Fibroblast of the aortic adventitia (primary cell): ENCODE measurements at regions not wholly inside any gene's neighbourhood (a gene's known extent, or its start where the extent isn't known, plus 50 kb on each side); places are given as distances from the start of the nearest gene placed in this dataset.

Source experiments
- DNase-seq: peaks from one replicate; pipeline ENCODE4 v3.0.0-alpha.2; 2010; ENCODE audit warnings: low read depth
- H3K4me3 ChIP-seq: 2 replicates; pipeline ENCODE4 v1.5.1; 2011; ENCODE audit warnings: low read depth, mild to moderate bottlenecking, control low read depth, low read length, moderate library complexity
- CTCF ChIP-seq: IDR thresholded peaks from 2 replicates; pipeline ENCODE4 v1.5.1; 2011; ENCODE audit warnings: mild to moderate bottlenecking, low read length, control low read depth, inconsistent platforms; ENCODE audit not compliant: insufficient read depth

GRCh38 chr4:123105026-123105420, 182.6 kb upstream of the NUDT6 start:
- DNase-seq, result no peak
- TF ChIP-seq CTCF, result no peak

GRCh38 chr4:123106747-123107146, 184.3 kb upstream of the NUDT6 start:
- TF ChIP-seq CTCF, result no peak

More at GRCh38 chr4:123105026-123105420, 182.6 kb upstream of the NUDT6 start:
- no peak overlapping the region for H3K4me3 ChIP-seq

GRCh38 chr4:123107444-123108252, 185.3 kb upstream of the NUDT6 start:
- TF ChIP-seq CTCF, result no peak
- DNase-seq, result no peak
- H3K4me3 ChIP-seq, result no peak overlapping the region

More at GRCh38 chr4:123106747-123107146, 184.3 kb upstream of the NUDT6 start:
- no peak for DNase-seq
- H3K4me3 ChIP-seq, result no peak overlapping the region

- H3K4me3 ChIP-seq, result no peak overlapping the region
- TF ChIP-seq CTCF, result no peak
- DNase-seq, result no peak
Observed at GRCh38 chr4:123109139-123109538, 186.7 kb upstream of the NUDT6 start.

GRCh38 chr4:123110147-123110546, 187.8 kb upstream of the NUDT6 start:
- H3K4me3 ChIP-seq, result no peak overlapping the region
- TF ChIP-seq CTCF, result no peak
- peak; percentile 71 for DNase-seq

GRCh38 chr4:123110685-123111084, 188.3 kb upstream of the NUDT6 start:
- no peak overlapping the region for H3K4me3 ChIP-seq
- TF ChIP-seq CTCF, result no peak
- DNase-seq, result no peak
